Pulmonary artery endothelial cell (primary cell): ENCODE measurements at regions not wholly inside any gene's neighbourhood (a gene's known extent, or its start where the extent isn't known, plus 50 kb on each side); places are given as distances from the start of the nearest gene placed in this dataset.
"Not testable (repeated sequence)": the region's sequence is repeated elsewhere in the genome, so short reads cannot be mapped to it uniquely, and the experiment has no call there.

ENCODE experiments used
- DNase-seq: peaks from one replicate; pipeline ENCODE4 v3.0.0-alpha.2; 2011; ENCODE audit warnings: low read depth, low spot score

DNA sequence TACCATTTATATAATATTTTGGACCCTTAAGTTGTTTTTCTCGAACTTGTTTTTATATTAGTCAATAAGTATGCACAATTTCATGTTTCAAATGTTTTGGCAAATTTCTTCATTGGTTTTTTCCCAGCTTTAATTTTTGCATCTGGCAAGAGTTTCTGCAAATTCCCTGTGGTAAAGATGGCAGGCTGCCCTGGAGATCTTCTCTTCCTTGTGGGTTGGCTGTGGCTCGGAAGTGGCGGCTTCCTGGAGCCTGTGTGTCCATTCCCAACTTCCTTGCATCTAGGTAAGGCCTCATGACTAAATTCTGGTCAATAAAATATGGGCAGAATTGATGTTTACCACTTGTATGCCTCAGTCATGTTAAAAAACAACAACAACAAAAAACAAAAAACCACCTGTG lies 818.6 kb downstream of the EPHA4 start:
- DNase-seq, result no peak

DNA sequence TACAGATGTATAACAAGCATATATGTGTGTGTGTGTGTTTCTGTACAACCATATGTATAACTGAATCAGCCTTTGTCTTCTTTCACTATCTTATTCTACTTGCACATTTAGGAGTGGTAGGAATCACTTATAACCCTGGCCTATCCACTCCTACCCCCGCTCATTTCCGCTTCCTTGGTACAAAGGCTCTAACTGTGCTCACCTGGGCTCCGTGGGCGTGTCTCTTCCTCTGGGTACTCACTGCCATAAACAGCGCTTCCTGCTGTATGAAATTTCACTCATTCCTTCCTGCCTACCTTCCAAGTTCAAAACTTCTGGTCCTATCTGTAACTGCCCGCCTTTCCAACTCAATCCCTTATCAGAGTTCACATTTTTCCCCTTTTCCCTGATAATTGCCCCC lies 815.5 kb downstream of the EPHA4 start:
- DNase-seq, result no peak

GRCh38 chr2:220758376-220758775 lies 813.7 kb downstream of the EPHA4 start:
- not testable (repeated sequence) for DNase-seq

GRCh38 chr2:220764171-220764570 lies 807.9 kb downstream of the EPHA4 start:
- DNase-seq, result no peak

DNA sequence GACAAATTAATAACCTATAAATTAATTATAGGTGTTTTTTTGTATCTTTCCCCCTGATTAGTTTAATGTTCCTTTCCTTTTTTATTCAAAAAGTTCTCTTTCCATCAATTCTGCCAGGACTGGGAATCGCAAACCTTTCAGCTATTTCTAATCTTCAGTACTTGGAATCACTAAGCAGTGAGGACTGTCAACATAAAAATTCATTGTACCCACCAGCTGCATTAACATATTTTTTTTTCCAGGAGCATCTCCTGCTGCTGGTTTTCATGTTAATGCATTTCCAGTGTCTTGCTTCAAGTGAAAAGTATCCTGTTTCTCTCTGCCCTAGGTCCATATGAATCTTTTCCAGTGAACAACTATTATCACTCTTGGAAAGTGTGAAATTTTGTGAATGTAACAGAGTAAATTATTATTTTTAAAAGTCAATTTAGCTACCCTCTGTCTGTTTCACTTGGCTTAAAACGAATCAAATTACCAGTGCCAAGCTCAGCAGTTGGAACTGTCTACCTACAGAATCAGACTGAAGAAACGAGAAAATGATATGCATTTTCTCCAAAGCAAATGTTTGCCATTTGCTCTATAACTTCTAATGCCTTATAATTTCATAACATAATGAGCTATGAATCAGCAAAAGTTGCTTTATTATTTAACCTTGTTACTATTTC lies 804.4 kb downstream of the EPHA4 start:
- DNase-seq, result no peak

GRCh38 chr2:220775856-220776488 lies 796.1 kb downstream of the EPHA4 start:
- no peak for DNase-seq

DNA sequence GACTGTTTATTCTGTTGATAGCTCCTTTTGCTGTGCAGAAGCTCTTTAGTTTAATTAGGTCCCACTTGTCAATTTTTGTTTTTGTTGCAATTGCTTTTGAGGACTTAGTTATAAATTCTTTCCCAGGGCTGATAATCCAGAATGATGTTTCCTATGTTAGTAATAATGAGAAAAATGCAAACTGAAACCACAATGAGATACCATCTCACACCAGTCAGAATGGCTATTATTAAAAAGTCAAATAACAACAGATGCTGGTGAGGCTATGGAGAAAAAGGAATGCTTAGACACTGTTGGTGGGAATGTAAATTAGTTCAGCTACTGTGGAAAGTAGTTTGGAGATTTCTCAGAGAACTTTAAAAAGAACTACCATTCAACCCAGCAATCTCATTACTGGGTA lies 793.0 kb downstream of the EPHA4 start:
- DNase-seq, result not testable (repeated sequence)

- DNase-seq, result no peak
Measured at GRCh38 chr2:220779511-220779910, 792.6 kb downstream of the EPHA4 start.

- DNase-seq, result no peak
Measured at GRCh38 chr2:220779931-220780330, 792.2 kb downstream of the EPHA4 start.

- no peak for DNase-seq
Measured at GRCh38 chr2:220781622-220782241, 790.4 kb downstream of the EPHA4 start.

- no peak for DNase-seq
Measured at GRCh38 chr2:220782609-220783113, 789.4 kb downstream of the EPHA4 start.

- DNase-seq, result no peak
Measured at GRCh38 chr2:220783671-220784070, 788.4 kb downstream of the EPHA4 start.

- no peak for DNase-seq
Measured at GRCh38 chr2:220785178-220785577, 786.9 kb downstream of the EPHA4 start.

DNA sequence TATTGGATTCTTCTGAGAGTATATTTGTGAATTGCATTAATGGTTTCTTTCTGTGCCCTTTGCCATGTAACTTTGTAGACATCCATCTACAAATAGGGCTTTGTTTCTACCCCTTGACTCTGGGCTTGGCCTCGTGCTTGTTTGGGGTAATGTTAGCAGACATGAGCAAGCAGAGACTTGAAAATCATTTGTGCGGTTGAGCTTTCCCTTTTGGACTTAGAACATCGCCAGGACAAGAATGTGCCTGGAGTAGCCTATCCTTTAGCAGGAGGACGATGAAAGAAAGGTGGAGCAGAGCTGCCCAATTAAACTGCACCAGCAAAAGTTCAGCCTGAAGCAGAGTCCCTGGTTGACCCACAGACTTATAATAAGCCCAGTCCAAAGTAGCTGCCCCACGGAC lies 785.9 kb downstream of the EPHA4 start:
- no peak for DNase-seq

DNA sequence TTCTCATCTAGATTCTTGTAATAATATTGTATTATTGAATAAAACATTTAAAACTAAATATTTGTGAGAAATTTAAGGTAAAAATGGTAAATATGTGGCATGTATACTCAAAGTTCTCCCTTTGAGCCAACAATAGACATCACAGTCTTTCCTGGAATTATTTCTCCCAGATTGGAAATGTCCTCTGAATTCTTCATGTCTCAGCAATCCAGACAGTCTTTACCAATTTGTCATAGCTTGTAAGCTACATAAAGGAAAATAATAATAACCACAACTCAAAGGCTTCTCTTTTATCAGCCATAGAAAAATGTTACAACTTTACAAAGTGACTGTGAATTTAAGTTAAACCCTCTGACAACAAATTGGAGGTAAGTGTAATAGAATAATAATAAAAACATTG lies 784.9 kb downstream of the EPHA4 start:
- no peak for DNase-seq

DNA sequence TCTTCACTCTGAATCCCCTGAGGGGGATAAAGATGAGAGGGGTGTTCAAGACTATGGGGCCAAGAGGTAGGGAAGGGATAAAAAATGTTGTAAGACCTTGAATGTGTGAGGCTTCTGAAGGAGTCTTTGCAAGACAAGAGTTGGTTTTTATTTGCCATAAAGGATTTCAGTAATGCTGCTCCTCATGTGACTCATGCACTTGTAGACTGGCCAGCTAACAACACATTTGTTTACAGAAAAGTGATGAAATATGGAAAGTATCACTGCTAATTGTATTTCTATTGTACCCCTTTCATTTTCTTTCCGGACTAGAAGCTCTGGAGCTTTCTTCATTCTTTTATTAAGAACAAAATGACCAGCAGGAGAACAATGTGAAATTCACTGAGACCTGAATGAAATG lies 782.1 kb downstream of the EPHA4 start:
- DNase-seq, result no peak

- no peak for DNase-seq
Measured at GRCh38 chr2:220795705-220796104, 776.4 kb downstream of the EPHA4 start.

DNA sequence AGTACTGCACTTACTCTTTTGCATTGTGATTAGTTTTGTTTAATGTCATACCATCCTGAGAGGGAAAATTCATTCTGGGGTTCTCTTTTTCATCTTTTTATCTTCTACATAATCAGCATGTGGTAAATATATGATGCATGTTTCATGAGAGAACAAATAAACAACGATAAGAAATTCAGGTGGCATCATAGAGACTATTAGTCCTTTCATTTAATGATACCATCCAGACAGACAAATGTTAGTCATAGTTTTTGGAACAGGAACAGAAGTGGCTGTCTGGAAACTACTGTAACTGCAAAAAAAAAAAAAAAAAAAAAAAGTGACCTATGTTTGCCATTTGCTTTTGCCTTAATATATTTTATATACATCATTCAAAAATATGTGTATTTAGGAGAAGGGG lies 761.0 kb downstream of the EPHA4 start:
- DNase-seq, result no peak

DNA sequence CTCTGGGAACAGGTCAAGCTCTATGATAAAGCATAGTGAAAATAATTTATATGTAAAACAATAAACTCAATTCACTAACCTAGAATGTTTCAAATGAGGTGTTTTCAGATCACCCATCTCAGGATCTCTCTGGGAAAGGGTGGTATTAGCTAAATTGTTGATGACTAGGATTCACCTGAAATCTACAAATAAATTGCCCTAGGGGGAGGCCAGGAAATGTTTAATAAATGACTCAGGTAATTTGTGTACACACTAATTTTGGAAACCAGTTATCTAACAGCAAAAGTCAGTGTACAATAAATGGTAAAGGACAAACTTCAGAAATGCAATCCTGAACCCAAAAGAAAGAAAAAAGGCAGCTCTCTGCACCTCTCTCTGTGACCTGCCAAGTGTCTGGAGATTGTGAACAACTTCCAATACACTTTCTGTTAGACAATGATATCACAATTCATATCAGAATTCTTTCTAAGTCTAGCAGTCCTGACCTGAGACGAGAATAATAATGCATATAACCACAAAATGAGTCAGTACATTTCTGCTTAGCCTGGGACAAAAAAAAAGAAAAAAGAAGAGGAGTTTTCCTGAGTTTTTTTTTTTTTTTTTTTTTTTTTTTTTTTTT lies 760.0 kb downstream of the EPHA4 start:
- DNase-seq, result no peak

DNA sequence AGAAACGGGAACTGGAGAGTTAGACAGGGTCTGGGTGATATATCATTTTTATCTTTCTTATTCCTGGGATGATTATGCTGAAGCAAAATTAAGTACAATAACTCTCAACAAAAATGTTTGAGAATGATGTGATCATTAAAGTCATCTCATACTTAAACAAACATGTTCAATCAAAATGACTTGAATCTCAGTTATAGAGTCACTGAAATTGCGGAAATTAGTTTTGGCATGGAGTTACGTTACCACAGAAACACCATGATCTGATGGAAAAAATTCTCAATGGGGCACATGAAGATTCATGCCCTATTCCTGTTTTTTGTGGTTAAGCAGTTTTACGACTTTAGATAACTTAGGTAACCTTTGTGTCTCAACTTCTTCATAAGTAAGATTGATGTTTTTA lies 757.7 kb downstream of the EPHA4 start:
- no peak for DNase-seq

- DNase-seq, result no peak
Measured at GRCh38 chr2:220815698-220816097, 756.4 kb downstream of the EPHA4 start.

- no peak for DNase-seq
Measured at GRCh38 chr2:220821683-220822082, 750.4 kb downstream of the EPHA4 start.
